ENCODE measurements at regions not wholly inside any gene's neighbourhood (a gene's known extent, or its start where the extent isn't known, plus 50 kb on each side); places are given as distances from the start of the nearest gene placed in this dataset.

GRCh38 chr12:92601680-92602079 is 101.1 kb upstream of the PLEKHG7 start:
- Histone ChIP-seq H3K4me1 (ENCODE audit: control insufficient read depth in 1 of 2, insufficient read depth in 2 of 2, low read length in 2 of 2) (peaks cover 0 to 8% of the 10 kb centered on the region in 2 experiments; a peak in 1 of 4 replicates), H3K79me2 (ENCODE audit: insufficient read depth, low read length) (no peaks in the 10 kb centered on the region), H3K9me3 (ENCODE audit: control insufficient read depth in 1 of 2, insufficient read depth in 1 of 2, low read depth in 1 of 2, low read length in 2 of 2) (no peaks in the 10 kb centered on the region), H3K4me2 (ENCODE audit: low read length) (no peak overlapping the region), H3K27me3 (ENCODE audit: insufficient read depth, low read length) (no peaks in the 10 kb centered on the region), H3K36me3 (ENCODE audit: control insufficient read depth in 1 of 2, insufficient read depth in 2 of 2, low read length in 2 of 2) (no peaks in the 10 kb centered on the region), H3K27ac (ENCODE audit: low read depth, low read length) (no peak overlapping the region), H4K20me1 (ENCODE audit: insufficient read depth) (no peaks in the 10 kb centered on the region), H2AFZ (ENCODE audit: low read depth, low read length, poor library complexity, severe bottlenecking) (no peak overlapping the region), H3K4me3 (replicated peaks in 1 of 2; ENCODE audit: low read depth in 1 of 2, low read length in 2 of 2) (no peak overlapping the region), H3K9ac (ENCODE audit: low read length) (no peak overlapping the region), H3K9me2 (ENCODE audit: insufficient read depth) (no peaks in the 10 kb centered on the region)
- POLR2A ChIA-PET, result no interaction called here
- TF ChIP-seq CBX3 (IDR thresholded peaks at IDR 0.05; ENCODE audit: low read depth) (no peak), EZH2 (IDR thresholded peaks at IDR 0.05) (no peak), ZFX (IDR thresholded peaks at IDR 0.05) (no peak), ELF1 (IDR thresholded peaks at IDR 0.05; ENCODE audit: borderline replicate concordance, low read depth) (no peak), JUND (IDR thresholded peaks at IDR 0.05) (no peak), EGR1 (IDR thresholded peaks at IDR 0.05; ENCODE audit: low read depth) (no peak), SP1 (IDR thresholded peaks at IDR 0.05; ENCODE audit: low read depth) (no peak), ATF3 (IDR thresholded peaks at IDR 0.05) (no peak), EZH2phosphoT487 (IDR thresholded peaks at IDR 0.05; ENCODE audit: borderline replicate concordance) (no peak), REST (IDR thresholded peaks at IDR 0.05; ENCODE audit: low read depth) (no peak), CTCF (IDR thresholded peaks at IDR 0.05 in 2 of 3, conservative IDR thresholded peaks at IDR 0.05 in 1 of 3; ENCODE audit: borderline replicate concordance in 1 of 3, insufficient read depth in 1 of 3, low read depth in 2 of 3, low read length in 2 of 3) (no peak)
- CTCF ChIA-PET, result no interaction called here
- no peak for DNase-seq (ENCODE audit: low read depth, low spot score)
- ATAC-seq, result no peak
- no TSS peak for BruUV-seq (replicated peaks)
- RAD21 ChIA-PET (ENCODE audit: low non-redundant PET in 1 of 2, low total read pairs in 2 of 2, uncharacterized antibody in 2 of 2, unreplicated experiment in 2 of 2), result no interaction called here
- intact Hi-C loops (cut with micrococcal nuclease), result no loop called here

Data from HCT116 (cell line).